Kasumi-1 (cell line): ENCODE measurements at regions not wholly inside any gene's neighbourhood (a gene's known extent, or its start where the extent isn't known, plus 50 kb on each side); places are given as distances from the start of the nearest gene placed in this dataset.
"Not testable (repeated sequence)": the region's sequence is repeated elsewhere in the genome, so short reads cannot be mapped to it uniquely, and the experiment has no call there.

Experiments
- DNase-seq, 2 experiments: peaks; one replicate each; lab custom pipeline; 2025; lab: John Stamatoyannopoulos, UW

DNA sequence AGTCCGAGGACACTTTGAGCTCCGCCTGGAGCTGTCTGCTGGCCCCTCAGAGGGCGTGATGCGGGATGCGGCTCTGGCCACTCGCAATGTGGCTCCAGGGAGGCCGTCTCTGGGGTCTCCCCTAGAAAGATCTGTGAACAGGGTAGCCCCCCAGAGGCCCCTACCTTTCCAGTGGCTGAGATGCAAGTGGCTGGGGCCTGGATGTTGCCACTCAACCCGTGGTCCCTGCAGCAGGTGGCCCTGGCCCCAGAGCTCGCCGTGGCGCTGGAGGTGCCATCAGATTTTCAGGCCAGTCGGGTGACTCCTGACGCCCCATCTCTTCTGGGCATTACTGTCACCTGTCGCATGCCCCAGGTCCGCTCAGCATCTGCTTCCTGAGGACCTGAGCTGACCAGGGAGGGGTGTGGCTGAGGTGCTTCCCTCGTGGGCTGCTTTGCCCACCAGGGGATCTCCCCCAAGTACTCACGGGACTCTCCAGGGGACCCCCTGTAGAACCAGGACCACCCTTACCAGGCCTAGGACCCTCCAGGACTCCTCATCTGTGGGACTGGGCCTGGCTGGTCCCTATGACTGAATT is 102.1 kb upstream of the LRPAP1 start:
- no peak for DNase-seq

DNA sequence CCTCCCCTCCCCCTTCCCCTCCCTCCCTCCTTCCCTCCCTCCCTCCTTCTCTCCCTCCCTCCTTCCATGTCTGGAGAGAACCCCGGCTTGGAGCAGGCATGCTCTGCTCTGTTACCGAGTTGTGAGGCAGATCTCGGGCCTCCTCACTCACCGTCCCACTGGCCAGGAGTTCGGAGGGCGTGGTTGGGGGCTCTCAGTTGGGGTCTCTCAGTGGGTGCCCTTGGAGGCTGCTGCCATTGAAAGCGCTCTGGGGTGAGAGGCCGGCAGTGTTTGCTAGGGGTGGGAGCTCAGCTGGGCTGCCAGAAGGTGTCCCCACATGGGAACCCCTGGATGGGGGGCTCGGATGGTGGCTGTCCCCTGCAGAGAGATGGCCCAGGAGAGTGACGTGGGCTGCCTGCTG is 101.1 kb upstream of the LRPAP1 start:
- not testable (repeated sequence) for DNase-seq

DNA sequence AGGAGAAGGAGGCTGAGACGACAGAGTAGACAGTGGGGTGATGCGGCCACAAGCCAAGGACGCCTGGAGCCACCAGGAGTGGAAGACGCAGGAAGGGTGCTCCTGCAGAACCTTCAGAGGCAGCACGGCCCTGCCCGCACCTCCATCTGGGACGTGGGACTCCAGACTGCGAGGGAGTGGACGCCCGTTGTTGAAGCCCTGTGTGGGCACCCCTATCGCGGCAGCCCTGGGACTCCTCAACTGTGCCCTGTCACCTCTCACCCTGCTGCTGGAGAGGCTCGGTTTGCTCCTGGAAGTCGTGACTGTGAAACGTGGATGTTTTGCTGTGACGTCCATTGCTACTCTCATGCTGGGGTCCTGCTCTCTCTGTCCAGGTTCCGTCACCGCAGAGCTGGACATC is 100.6 kb upstream of the LRPAP1 start:
- not testable (repeated sequence) for DNase-seq

DNA sequence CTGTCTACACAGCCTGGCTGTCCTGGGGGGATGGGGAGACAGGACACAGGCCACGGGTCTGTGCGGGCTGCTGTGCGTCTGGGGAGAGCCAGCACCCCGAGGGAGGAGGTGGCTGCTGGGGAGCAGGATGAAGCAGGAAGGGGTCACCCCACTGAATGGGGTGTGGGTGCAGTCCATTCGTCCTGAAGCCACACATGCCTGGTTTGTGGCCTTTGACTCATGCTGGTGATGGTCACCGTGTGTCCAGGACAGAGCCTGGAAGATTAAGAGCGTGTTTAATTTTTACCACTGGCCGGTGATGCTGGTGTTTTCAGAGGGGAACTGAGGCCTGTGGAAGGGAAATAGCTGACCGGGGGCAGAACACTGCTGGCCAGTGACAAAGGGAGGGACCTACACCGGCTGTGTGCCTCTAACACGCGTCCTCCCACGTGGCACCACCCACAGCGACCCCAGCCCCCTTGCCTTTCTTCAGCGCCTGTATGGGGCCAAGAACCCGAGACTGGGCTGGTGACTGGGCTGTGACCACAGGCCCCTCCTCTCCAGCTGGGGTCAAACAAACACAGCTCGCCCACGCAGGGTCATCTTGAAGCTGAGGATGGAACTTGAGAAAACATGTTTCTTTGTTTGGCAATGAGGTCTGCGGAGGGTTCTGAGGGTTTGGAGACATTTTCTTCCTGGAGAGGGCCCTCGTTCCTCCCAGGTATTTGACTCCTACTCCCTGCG is 99.5 kb upstream of the LRPAP1 start:
- DNase-seq, result not testable (repeated sequence)

DNA sequence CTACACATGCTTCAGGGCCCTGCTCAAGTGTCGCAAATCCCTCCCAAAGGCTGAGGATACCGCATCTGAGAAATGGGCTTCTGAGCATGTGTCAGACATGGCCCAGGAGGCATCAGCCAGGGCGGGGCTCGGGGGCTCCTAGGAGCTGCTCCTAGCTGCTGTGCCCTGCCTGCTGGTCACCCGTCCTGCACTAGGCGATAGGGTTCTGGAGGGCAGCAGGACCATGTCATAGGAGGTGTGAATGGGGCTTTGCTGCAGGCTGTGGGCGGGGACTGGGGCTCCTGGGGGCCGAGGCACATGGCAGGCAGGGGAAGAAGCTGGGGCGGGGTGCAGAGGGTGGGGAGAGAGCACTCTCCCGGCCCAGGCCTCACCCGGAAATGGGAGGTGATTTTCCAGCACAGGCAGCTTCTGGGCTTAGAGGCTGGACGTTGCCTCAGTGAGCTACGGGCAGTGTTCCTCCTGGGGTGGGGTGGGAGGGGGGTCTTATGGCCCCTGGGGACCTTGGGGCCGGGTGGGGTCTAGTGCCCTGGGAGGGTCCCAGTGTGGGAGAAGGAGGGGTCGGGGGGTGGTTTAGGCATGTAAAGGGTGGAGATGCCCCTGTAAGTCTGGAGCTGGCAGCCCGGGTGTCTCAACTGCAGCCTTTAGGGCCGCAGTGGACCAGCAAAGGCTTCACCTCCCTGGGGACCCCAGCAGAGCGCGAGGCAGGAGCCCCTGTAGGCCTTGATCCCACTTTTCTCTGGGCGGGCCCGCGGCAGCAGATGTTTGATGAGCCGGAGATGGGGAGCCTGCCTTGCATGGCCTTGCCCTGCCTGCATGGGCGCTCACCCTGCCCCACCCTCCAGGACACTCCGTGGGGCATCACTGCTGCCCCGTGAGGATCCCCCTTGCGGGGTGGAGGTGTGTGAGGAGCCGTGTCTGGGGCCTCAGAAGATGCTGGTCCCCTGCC is 98.6 kb upstream of the LRPAP1 start:
- no peak for DNase-seq

DNA sequence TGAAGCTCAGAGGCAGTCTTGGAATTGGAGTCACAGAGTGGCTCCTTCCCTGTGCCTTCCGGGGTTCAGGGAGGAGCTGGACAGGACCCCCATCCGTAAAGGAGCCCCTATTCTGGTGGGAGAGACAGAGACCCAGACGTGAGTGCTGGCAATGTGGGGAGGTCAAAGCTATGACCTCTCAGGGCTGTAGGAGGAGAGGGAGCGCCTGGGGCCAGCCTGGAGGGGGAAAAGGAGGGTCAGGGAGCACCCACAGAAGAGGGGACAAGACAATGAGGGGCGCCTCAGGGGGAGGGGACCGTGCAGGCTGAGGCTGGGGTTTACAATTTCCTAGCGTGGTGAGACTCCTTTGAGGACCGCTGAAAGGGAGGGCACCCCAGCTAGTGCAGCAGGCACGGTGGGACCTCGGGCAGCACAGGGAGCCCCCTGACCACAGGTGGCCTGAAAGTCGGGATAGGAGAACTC is 97.9 kb upstream of the LRPAP1 start:
- no peak for DNase-seq

DNA sequence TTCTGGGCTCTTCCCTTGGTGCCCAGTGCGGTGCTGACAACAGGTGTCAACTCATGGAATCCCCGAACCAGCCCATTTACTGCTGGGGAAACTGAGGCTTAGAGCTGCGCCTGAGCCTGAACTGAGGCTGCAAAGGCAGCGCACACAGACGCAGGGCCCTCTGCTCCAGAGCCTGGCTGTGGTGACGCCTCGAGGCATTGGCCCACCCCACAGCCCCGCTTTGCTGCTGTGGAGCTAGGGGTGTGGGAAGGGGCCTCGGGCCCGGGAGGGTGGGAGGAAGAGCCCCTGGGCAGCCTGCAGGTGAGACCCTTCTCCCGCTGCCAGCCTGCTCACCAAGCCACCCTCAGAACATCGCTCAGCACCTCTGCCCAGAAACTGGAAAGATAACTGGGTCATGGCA is 97.4 kb upstream of the LRPAP1 start:
- no peak for DNase-seq

DNA sequence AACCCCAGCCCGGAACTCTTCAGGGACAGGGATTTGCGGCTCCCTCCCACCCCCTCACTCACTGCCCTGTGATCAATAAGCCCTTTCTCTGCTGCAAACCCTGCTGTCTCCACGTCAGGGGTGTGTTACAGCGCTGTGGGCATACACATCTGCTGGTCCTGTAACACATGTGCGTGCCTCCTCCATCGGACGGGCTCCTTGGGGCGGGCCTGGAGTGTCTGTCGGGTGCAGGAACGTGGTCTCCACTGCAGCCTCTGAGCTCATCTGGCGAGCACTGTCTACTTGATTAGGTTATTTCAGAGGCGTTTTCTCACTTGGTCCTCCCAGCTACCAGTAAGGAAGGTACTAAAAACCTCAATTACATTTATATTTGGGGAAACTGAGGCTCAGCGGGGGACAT is 97.0 kb upstream of the LRPAP1 start:
- not testable (repeated sequence) for DNase-seq

DNA sequence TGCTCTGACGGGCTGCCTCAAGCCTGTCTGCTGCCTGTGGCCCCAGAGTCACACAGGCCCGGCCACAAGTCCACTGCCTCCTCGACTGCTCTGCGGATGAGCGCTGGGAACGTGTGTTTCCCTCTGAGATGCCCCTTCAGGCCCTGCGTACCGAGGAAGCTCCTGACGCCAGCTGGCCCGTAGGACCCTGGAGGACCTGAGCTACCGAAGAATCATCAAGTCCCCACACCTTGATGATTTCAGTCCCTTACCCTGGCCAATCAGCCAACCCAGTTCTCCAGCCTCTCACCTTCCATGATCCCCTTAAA is 96.6 kb upstream of the LRPAP1 start:
- no peak for DNase-seq

DNA sequence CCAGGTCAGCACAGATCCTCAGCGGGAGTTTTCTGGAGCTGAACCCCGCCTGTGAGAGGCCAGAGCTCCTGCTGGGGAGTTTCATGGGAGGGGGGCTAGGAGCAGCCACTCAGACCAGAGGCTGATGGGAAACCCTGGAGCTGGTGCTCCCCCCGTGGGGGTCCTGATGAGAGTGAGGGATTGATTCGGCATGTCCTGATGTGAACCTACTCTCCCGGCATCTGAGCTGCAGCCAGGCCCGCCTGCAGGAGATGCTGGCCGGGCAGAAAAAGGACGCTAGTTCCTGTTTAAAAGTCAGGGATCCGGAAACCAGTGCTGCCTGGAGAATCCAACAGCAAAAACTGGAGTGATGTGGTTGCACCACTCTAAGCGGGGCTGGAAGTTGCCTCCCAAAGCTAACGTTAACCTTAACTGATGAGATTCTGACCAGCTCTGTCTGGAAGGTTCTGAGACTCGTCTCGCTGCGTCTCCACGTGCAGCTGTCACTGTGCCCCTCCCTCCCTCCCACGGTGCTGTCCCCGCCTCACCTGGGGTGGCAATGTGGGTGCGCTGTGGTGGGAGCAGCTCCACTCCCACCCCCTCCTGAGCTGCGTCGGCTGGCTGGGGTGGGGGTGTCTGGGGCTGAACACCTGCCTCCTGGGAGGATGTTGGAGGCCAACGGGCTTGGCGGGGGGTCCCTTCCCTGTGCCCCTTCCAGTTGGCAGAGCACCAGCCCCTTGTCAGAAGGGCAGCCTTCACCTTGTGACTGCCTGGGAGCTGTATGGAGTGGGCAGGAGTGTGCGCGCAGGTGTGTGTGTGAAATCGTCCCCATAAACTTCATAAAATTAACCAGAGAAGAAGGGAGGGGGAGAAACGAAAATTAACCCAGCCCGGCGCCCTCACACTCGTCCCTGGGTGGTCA is 96.0 kb upstream of the LRPAP1 start:
- not testable (repeated sequence) for DNase-seq

DNA sequence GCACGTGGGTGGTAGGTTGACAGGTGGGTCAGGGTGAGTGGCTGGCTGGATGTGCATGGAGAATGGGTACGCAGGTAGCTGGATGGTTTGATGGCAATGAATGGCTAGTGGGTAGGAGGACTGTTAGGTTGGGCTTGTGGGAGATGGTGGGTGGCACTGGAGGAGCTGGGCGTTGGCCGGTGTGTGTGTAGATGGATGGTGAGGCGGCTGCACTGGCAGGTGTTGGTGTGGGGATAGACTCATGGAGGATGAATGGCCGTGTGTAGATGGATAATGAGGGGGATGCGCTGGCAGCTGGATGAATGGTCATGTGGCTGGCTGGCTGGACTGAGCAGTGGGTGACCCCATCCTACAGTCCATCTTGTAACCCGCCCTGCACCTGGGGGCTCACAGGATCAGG is 95.2 kb upstream of the LRPAP1 start:
- DNase-seq, result not testable (repeated sequence)

DNA sequence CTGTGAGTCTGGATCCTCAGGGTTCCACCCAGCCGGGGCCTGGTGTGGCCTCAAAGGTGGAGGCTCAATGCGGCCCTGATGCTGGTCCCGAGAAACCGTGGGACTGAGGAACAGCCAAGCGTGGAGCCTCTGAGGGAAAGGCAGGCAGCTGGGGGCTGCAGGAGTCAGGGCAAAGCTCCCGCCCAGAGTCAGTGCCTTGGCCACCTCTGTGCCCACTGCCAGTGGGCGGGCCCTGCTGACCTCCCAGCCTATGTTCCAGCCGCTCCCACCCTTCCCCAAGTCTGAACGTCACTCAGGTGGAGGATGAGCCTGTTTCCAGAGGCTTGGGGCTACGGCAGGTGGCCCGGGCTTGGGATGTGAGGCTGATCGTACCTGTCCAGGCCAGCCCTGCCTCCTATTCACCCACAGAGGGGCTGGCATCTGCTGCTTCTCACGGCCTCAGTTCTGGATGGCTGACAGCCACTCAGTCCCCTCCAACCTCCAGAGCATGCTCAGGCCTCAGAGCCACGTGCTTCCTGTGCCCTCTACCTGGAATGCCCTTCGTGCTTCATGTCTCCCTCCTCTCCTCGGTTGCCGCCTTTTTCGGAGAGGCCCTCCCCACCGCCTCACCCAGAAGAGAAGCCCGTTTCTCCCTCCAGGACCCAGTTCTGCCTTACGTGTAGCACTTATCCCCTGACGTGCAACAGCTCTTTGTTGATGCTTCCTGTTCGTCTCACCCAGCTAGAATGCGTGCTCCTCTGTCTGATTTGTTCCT is 94.1 kb upstream of the LRPAP1 start:
- not testable (repeated sequence) for DNase-seq

DNA sequence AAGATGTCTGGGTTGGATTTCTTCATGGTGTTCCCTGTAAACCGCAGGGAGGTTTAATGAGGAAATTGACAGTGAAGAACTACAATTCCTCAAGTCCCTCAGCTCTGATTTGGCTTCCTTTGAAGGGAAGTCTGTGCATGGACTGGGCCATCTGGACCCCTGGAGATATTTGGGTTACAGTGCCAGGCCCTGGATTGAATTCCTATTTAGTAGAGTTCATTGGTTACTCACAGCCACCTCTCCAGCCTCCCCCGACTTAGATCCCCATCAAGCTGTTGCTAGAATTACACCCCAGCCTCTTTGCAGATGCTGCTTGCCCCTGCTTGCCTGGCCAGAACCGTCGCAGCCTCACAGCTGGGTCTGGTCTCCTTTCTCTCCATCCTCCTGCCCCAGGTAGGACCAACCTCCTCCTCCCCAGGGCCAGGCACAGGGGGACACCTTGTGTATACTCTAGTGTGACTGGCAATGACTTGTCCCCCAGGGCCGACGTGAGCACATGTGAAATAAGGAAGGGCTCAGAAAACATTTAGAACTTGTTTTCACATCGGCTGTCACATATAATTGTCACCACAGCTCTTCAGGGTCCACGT is 93.2 kb upstream of the LRPAP1 start:
- not testable (repeated sequence) for DNase-seq

DNA sequence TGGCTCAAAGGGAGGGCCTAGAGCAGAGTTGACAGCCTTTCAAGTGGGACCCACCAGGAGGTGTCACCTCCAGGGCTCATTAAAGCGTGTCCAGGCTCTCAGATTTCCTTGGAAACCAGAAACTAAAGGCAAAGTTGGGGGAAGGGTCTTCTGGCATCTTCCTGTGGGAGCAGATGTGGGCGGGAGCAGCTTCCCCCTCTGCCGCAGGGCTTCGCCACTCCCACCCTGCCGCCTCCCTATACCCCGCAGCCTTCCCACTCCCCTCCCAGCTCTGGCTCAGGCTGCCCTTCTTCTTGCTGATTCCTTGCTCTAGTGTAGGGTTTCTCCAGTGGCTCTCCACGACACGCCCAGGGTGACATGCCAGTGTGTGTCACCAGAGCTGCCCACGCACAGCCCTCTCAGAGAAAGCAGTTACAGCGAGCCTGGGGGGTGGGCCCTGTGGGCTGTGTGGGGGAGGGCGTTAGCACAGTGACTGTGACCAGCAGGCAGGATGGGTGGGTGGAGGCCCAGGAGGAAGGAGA is 91.6 kb upstream of the LRPAP1 start:
- not testable (repeated sequence) for DNase-seq

DNA sequence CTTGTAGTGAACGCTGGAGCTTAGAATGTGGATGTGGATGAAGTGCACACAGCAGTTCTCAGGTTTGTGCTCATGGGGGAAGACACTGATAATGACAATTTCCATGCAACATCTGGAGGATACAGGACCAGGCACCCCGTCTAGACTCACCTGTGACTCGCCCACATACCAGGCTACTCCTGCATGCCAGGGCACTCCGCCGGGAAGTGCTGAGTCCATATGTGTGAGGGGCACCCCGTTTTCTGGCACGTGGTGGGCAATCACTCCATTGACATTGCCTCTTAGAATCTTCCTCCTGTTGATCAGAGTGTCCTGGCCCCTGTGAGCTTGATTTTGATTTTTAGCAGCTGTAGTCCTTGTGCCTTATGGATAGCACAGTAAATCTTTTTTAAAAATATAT is 90.9 kb upstream of the LRPAP1 start:
- no peak for DNase-seq

DNA sequence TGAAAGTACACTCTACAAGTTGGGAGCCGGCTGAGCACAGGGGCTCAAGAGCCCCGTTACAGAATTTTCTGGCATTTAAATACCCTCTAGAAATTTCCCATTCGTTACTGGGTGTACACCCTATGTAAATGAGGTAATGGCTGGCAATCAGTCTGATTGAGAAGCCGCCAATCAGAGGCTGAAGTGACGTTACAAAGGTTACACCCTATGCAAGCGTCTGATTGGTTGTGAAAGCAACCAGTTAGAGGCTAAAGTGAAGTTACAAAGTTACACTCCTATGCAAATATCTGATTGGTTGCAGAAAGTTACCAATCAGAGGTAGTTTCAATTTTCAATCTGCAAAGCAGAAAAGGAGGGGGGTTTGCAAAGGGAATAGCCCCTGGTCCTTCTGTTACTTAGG is 88.1 kb upstream of the LRPAP1 start:
- not testable (repeated sequence) for DNase-seq

DNA sequence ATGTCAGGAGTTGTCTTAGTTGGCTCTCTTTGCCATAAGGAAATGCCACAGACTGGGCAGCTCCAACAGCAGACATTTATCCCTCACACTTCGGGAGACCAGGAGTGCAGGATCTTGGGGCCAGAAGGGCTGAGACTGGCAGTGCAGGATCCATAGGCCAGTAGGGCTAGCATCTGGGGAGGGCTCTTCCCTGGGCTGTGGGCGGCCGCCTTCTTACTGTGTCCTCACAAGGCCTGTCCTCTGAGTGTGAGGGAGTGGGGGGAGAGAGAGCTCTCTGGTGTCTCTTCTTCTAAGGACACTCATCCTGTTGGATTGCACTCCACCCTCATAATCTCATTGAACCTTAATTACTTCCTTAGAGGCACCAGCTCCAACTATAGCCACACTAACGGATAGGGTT is 87.5 kb upstream of the LRPAP1 start:
- DNase-seq, result not testable (repeated sequence)

DNA sequence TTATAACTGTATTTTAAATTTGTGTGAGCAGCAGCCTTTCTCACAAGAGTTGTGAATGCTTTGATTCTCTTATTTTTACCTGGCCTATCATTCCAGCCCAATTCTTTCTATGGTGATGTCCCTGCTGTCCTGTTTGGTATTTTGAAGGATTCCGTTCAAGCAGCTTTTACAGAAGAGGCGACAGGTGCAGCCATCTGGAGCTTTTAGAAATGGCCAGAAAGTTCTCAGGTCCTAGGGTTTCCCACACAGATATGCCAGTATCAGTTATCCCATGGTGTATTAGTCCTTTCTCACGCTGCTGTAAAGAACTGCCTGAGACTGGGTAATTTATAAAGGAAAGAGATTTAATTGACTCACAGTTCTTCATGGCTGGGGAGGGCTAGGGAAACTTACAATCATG is 86.1 kb upstream of the LRPAP1 start:
- DNase-seq, result not testable (repeated sequence)

DNA sequence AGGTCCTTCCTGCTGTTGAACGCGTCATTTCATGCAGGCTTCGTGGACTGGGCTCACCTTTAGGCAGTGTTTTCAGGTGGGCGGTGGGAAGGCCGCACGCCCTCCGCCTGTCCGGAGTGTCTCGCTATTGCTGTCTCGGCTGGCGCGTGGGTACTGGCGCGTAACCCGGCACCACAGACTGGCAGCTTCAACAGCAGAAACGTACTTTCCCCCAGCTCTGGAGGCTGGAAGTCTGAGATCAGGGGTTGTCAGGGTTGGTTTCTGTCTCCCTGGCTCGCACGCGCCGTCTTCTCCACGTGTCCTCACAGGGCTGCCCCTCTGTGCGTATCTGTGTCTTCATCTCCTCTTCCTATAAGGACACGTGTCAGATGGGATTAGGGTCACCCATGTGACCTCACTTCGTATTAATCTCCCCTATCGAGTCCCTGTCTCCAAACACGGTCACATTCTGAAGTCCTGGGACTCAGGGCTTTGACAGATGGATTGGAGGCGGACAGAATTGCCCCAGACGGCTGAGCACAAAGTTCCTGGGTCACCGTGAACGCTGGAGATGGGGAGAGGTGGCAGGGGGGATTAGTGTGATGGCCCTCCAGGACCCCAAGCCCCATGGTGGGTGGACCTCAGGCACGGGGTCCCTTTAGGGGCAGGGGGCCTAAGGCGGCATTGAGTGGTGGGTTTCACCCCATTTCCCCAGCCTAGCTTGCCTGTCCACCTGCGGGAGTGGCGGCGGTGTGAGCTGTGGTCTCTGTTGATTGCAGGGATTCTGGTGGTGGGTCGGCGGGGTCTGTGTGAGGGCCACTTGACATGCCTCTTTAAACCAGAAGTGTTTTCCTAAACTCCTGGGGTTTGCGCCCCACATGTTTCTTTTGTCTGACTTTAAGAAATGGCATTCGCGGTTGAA is 83.4 kb upstream of the LRPAP1 start:
- DNase-seq, result no peak

DNA sequence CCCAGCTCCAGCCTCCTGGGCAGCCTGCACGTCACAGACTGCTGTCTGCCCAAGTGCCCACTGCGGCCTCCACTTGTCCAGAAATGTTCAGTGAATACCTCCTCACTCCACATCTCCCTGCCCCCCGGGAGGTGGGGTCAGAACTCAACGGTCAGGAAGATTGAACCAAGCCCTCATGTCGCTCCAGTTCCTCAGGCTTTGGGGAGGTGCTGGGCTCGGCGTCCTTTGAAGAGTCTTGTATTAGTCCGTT is 82.4 kb upstream of the LRPAP1 start:
- no peak for DNase-seq
